ENCODE measurements at regions not wholly inside any gene's neighbourhood (a gene's known extent, or its start where the extent isn't known, plus 50 kb on each side); places are given as distances from the start of the nearest gene placed in this dataset.

DNA sequence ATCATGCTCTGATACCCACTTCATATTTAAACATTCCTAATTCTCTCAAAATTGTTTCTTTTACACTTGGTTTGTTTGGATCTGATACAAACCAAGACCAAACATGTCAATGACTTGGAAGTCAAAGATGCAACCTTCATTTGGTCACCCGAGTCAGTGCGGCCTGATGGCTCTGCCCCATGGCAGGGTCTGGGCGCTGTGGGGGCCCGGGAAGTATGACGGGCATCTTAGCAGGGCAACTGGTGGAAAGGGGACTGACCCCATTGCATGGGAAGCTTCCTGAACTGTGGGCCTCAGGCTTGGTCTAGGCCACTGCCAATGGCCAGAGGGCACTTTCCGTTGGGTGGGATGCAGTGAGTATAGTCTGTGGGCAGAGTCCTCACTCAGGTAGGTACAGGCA, 178.0 kb downstream of the KATNIP start:
- TF ChIP-seq SP1 (CRISPR knock-in tag; conservative IDR thresholded peaks at IDR 0.05): no peak
- TF ChIP-seq KAT7 (CRISPR knock-in tag; IDR thresholded peaks at IDR 0.05; ENCODE audit: borderline replicate concordance): no peak
- TF ChIP-seq, protein P1, sequence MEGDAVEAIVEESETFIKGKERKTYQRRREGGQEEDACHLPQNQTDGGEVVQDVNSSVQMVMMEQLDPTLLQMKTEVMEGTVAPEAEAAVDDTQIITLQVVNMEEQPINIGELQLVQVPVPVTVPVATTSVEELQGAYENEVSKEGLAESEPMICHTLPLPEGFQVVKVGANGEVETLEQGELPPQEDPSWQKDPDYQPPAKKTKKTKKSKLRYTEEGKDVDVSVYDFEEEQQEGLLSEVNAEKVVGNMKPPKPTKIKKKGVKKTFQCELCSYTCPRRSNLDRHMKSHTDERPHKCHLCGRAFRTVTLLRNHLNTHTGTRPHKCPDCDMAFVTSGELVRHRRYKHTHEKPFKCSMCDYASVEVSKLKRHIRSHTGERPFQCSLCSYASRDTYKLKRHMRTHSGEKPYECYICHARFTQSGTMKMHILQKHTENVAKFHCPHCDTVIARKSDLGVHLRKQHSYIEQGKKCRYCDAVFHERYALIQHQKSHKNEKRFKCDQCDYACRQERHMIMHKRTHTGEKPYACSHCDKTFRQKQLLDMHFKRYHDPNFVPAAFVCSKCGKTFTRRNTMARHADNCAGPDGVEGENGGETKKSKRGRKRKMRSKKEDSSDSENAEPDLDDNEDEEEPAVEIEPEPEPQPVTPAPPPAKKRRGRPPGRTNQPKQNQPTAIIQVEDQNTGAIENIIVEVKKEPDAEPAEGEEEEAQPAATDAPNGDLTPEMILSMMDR (IDR thresholded peaks at IDR 0.05): no peak
- TF ChIP-seq CREM (CRISPR knock-in tag; IDR thresholded peaks at IDR 0.05): no peak
- no peak for TF ChIP-seq TEAD4 (CRISPR knock-in tag; IDR thresholded peaks at IDR 0.05)

Measured in WTC11 (cell line).